ENCODE measurements at regions not wholly inside any gene's neighbourhood (a gene's known extent, or its start where the extent isn't known, plus 50 kb on each side); places are given as distances from the start of the nearest gene placed in this dataset.

GRCh38 chr4:60195256-60195655 lies 1004.9 kb upstream of the ADGRL3 start:
- Histone ChIP-seq H3F3A (ENCODE audit: insufficient read depth) (no peaks in the 10 kb centered on the region), H3K36me3 (ENCODE audit: low read depth) (no peaks in the 10 kb centered on the region), H2AFZ (no peak overlapping the region), H3K4me1 (ENCODE audit: insufficient read depth) (no peaks in the 10 kb centered on the region), H3K79me2 (ENCODE audit: insufficient read depth) (no peaks in the 10 kb centered on the region), H4K20me1 (ENCODE audit: insufficient read depth) (no peaks in the 10 kb centered on the region), H3K4me2 (ENCODE audit: unreplicated experiment) (no peak overlapping the region), H3K9me2 (ENCODE audit: insufficient read depth) (no peaks in the 10 kb centered on the region), H3K27me3 (replicated peaks; ENCODE audit: insufficient read depth) (no peaks in the 10 kb centered on the region), H3K9me3 (ENCODE audit: low read depth) (no peaks in the 10 kb centered on the region), H3K4me3 (no peak overlapping the region), H3K9ac (no peak overlapping the region), H3K27ac (no peak overlapping the region)
- WGBS, 2 experiments (ENCODE audit: low coverage in 1 of 2, low lambda C conversion rate in 2 of 2, missing lambda C conversion rate in 2 of 2), result 3 to 8% methylated on average over 2 of the region's 2 CpGs
- TF ChIP-seq EZH2phosphoT487 (IDR thresholded peaks at IDR 0.05; ENCODE audit: insufficient read depth, low read depth), result no peak
- no peak for TF ChIP-seq EZH2 (IDR thresholded peaks at IDR 0.05; ENCODE audit: insufficient read depth, poor library complexity, severe bottlenecking)
- no peak for DNase-seq
- in situ Hi-C loops (cut with MboI), result no loop called here

DNA sequence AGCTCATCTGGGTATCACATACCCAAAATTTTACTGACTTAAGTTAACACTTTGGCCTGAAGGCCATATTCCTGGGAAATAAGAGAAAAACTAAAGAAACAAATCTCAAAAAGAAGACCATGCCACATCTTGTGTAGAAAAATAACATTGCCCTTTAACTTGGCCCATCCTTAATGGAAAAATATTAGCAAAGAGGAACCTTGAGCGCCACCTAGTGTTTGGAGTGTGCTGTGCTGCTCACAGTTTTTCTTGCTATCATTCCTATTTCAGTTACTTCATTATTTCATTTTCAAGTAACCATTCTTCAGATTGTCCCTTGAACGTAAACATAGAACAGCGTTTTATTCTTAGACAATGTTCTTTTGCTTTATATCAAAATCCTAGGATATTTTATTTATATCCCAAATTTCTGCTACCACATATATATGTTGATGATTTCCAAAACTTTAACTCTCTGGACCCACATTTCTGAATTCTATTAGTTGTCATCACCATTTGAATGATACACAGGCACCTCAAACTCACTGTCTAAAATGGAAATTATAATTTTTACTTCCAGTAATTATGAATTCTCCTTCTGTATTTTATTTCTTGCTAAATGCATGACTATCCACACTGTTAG lies 999.0 kb upstream of the ADGRL3 start:
- no peaks in the 10 kb centered on the region for H3K36me3 ChIP-seq (ENCODE audit: low read depth)
- WGBS, 2 experiments (ENCODE audit: low coverage in 1 of 2, low lambda C conversion rate in 2 of 2, missing lambda C conversion rate in 2 of 2), result 2 to 3% methylated on average over 3 of the region's 3 CpGs
- no peak overlapping the region for H3K9ac ChIP-seq
- no peaks in the 10 kb centered on the region for H3K9me2 ChIP-seq (ENCODE audit: insufficient read depth)
- H3K79me2 ChIP-seq (ENCODE audit: insufficient read depth), result no peaks in the 10 kb centered on the region
- H2AFZ ChIP-seq, result no peak overlapping the region
- no peak overlapping the region for H3K4me3 ChIP-seq
- TF ChIP-seq EZH2 (IDR thresholded peaks at IDR 0.05; ENCODE audit: insufficient read depth, poor library complexity, severe bottlenecking) (no peak), EZH2phosphoT487 (IDR thresholded peaks at IDR 0.05; ENCODE audit: insufficient read depth, low read depth) (no peak)
- peak; percentile 60 for DNase-seq
- no peaks in the 10 kb centered on the region for H3F3A ChIP-seq (ENCODE audit: insufficient read depth)
- H3K4me2 ChIP-seq (ENCODE audit: unreplicated experiment), result no peak overlapping the region
- H3K27me3 ChIP-seq (replicated peaks; ENCODE audit: insufficient read depth), result no peaks in the 10 kb centered on the region
- no peak overlapping the region for H3K27ac ChIP-seq
- no peaks in the 10 kb centered on the region for H4K20me1 ChIP-seq (ENCODE audit: insufficient read depth)
- in situ Hi-C loops (cut with MboI), result no loop called here
- H3K9me3 ChIP-seq (ENCODE audit: low read depth), result no peaks in the 10 kb centered on the region
- H3K4me1 ChIP-seq (ENCODE audit: insufficient read depth), result no peaks in the 10 kb centered on the region

DNA sequence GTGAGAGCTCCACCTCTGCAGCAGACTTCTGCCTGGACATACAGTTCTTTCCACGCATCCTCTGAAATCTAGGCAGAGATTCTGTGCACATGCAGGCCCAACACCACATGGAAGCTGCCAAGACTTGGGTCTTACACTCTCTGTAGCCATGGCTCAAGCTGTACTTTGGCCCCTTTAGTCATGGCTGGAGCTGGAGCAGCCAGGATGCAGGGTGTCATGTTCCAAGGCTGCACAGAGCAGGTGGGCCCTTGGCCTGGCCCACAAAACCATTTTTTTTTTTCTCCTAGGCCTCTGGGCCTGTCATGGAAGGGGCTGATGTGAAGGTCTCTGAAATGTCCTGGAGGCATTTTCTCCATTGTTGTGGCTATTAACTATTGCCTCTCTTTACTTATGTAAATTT lies 990.5 kb upstream of the ADGRL3 start:
- TF ChIP-seq EZH2phosphoT487 (IDR thresholded peaks at IDR 0.05; ENCODE audit: insufficient read depth, low read depth) (no peak), EZH2 (IDR thresholded peaks at IDR 0.05; ENCODE audit: insufficient read depth, poor library complexity, severe bottlenecking) (no peak)
- Histone ChIP-seq H3K4me1 (ENCODE audit: insufficient read depth) (no peaks in the 10 kb centered on the region), H3K27me3 (replicated peaks; ENCODE audit: insufficient read depth) (no peaks in the 10 kb centered on the region), H3K36me3 (ENCODE audit: low read depth) (no peaks in the 10 kb centered on the region), H3F3A (ENCODE audit: insufficient read depth) (no peaks in the 10 kb centered on the region), H3K9ac (no peak overlapping the region), H4K20me1 (ENCODE audit: insufficient read depth) (no peaks in the 10 kb centered on the region), H3K79me2 (ENCODE audit: insufficient read depth) (no peaks in the 10 kb centered on the region), H3K4me3 (no peak overlapping the region), H2AFZ (no peak overlapping the region), H3K9me2 (ENCODE audit: insufficient read depth) (no peaks in the 10 kb centered on the region), H3K4me2 (ENCODE audit: unreplicated experiment) (no peak overlapping the region), H3K9me3 (ENCODE audit: low read depth) (no peaks in the 10 kb centered on the region), H3K27ac (no peak overlapping the region)
- no peak for DNase-seq
- WGBS, 2 experiments (ENCODE audit: low coverage in 1 of 2, low lambda C conversion rate in 2 of 2, missing lambda C conversion rate in 2 of 2), result 0 to 9% methylated on average over 1 of the region's 1 CpG
- in situ Hi-C loops (cut with MboI), result no loop called here

- no peak for DNase-seq
- no peak overlapping the region for H3K4me3 ChIP-seq
- H3K9me2 ChIP-seq (ENCODE audit: insufficient read depth), result no peaks in the 10 kb centered on the region
- no peaks in the 10 kb centered on the region for H3K4me1 ChIP-seq (ENCODE audit: insufficient read depth)
- WGBS, 2 experiments (ENCODE audit: low coverage in 1 of 2, low lambda C conversion rate in 2 of 2, missing lambda C conversion rate in 2 of 2), result 79 to 84% methylated on average over 2 of the region's 2 CpGs
- H3K79me2 ChIP-seq (ENCODE audit: insufficient read depth), result no peaks in the 10 kb centered on the region
- H4K20me1 ChIP-seq (ENCODE audit: insufficient read depth), result no peaks in the 10 kb centered on the region
- no peaks in the 10 kb centered on the region for H3K27me3 ChIP-seq (replicated peaks; ENCODE audit: insufficient read depth)
- in situ Hi-C loops (cut with MboI), result no loop called here
- no peak overlapping the region for H3K4me2 ChIP-seq (ENCODE audit: unreplicated experiment)
- H3F3A ChIP-seq (ENCODE audit: insufficient read depth), result no peaks in the 10 kb centered on the region
- TF ChIP-seq EZH2 (IDR thresholded peaks at IDR 0.05; ENCODE audit: insufficient read depth, poor library complexity, severe bottlenecking), result no peak
- no peak for TF ChIP-seq EZH2phosphoT487 (IDR thresholded peaks at IDR 0.05; ENCODE audit: insufficient read depth, low read depth)
- no peak overlapping the region for H2AFZ ChIP-seq
- no peak overlapping the region for H3K27ac ChIP-seq
- H3K9ac ChIP-seq, result no peak overlapping the region
- no peaks in the 10 kb centered on the region for H3K36me3 ChIP-seq (ENCODE audit: low read depth)
- H3K9me3 ChIP-seq (ENCODE audit: low read depth), result no peaks in the 10 kb centered on the region
Observed at GRCh38 chr4:60215906-60216305, 984.2 kb upstream of the ADGRL3 start.

DNA sequence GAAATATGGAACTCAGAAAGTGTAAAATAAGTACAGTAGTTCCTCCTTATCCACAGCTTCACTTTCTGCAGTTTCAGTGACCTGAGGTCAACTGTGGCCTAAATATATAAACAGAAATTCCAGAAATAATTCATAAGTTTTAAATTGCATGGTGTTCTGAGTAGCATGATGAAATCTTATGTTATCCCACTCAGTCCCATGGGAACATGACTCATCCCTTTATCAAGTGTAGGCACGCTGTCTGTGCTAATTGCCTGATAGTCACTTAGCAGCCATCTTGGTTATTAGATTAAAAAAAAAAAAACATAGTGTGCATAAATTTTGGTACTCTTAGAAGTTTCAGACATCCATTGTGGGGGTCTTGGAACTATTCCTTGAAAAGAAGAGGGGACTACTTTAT lies 983.4 kb upstream of the ADGRL3 start:
- Histone ChIP-seq H3K4me3 (no peak overlapping the region), H3K4me2 (ENCODE audit: unreplicated experiment) (no peak overlapping the region), H3F3A (ENCODE audit: insufficient read depth) (no peaks in the 10 kb centered on the region), H3K9me3 (ENCODE audit: low read depth) (no peaks in the 10 kb centered on the region), H2AFZ (no peak overlapping the region), H3K4me1 (ENCODE audit: insufficient read depth) (no peaks in the 10 kb centered on the region), H4K20me1 (ENCODE audit: insufficient read depth) (no peaks in the 10 kb centered on the region), H3K79me2 (ENCODE audit: insufficient read depth) (no peaks in the 10 kb centered on the region), H3K9me2 (ENCODE audit: insufficient read depth) (no peaks in the 10 kb centered on the region), H3K9ac (no peak overlapping the region), H3K27ac (no peak overlapping the region), H3K27me3 (replicated peaks; ENCODE audit: insufficient read depth) (no peaks in the 10 kb centered on the region), H3K36me3 (ENCODE audit: low read depth) (no peaks in the 10 kb centered on the region)
- in situ Hi-C loops (cut with MboI), result no loop called here
- DNase-seq, result peak; percentile 5
- 53 to 67% methylated on average over 1 of the region's 1 CpG for WGBS, 2 experiments (ENCODE audit: low coverage in 1 of 2, low lambda C conversion rate in 2 of 2, missing lambda C conversion rate in 2 of 2)
- TF ChIP-seq EZH2phosphoT487 (IDR thresholded peaks at IDR 0.05; ENCODE audit: insufficient read depth, low read depth), result no peak
- TF ChIP-seq EZH2 (IDR thresholded peaks at IDR 0.05; ENCODE audit: insufficient read depth, poor library complexity, severe bottlenecking), result no peak

All from GM23248 (cell line).